Tibial nerve (tissue), 4 donors: ENCODE measurements at regions not wholly inside any gene's neighbourhood (a gene's known extent, or its start where the extent isn't known, plus 50 kb on each side); places are given as distances from the start of the nearest gene placed in this dataset.

Experiments
- CTCF ChIP-seq, 5 experiments: fragments of 200-600 bp in 3 of 5; fragments of 450-650 bp in 2 of 5; sonication (generic) in 3 of 5; IDR thresholded peaks; one replicate each; pipeline ENCODE4 v1.5.1; 2016 to 2019; ENCODE audit warnings: antibody characterized with exemption in 5 of 5, mild to moderate bottlenecking in 3 of 5, moderate library complexity in 2 of 5
- EP300 ChIP-seq, 2 donors: sonication (generic); formaldehyde crosslinking; IDR thresholded peaks; one replicate each; pipeline ENCODE4 v1.6.1; 2017; ENCODE audit warnings: antibody characterized with exemption in 2 of 2, mild to moderate bottlenecking in 1 of 2
- POLR2A ChIP-seq, 2 donors: fragments of 450-650 bp; IDR thresholded peaks; one replicate each; pipeline ENCODE4 v1.6.1; 2017; ENCODE audit warnings: antibody characterized with exemption in 2 of 2, mild to moderate bottlenecking in 2 of 2, moderate library complexity in 2 of 2

- TF ChIP-seq CTCF (IDR thresholded peaks at IDR 0.05), result no peak
- TF ChIP-seq POLR2A (IDR thresholded peaks at IDR 0.05), result no peak
- TF ChIP-seq EP300 (IDR thresholded peaks at IDR 0.05), result no peak
Measured at GRCh38 chr7:51451751-51452476, 135.3 kb upstream of the COBL start.
